GM12865 (cell line): ENCODE measurements at regions not wholly inside any gene's neighbourhood (a gene's known extent, or its start where the extent isn't known, plus 50 kb on each side); places are given as distances from the start of the nearest gene placed in this dataset.
"Not testable (repeated sequence)": the region's sequence is repeated elsewhere in the genome, so short reads cannot be mapped to it uniquely, and the experiment has no call there.

ENCODE experiments used
- DNase-seq: peaks from one replicate; pipeline ENCODE4 v3.0.0; 2010; ENCODE audit warnings: low read depth
- H3K4me3 ChIP-seq: 2 replicates; pipeline ENCODE4 v1.5.1; 2011; ENCODE audit warnings: mild to moderate bottlenecking, low read depth, low read length, control low read depth
- TF ChIP-seq, protein P1 (sequence below): IDR thresholded peaks from 2 replicates; pipeline ENCODE4 v1.5.1; 2011; ENCODE audit warnings: low read length, control low read depth, low read depth, inconsistent platforms; ENCODE audit not compliant: insufficient read depth; ENCODE audit errors: missing control alignments

DNA sequence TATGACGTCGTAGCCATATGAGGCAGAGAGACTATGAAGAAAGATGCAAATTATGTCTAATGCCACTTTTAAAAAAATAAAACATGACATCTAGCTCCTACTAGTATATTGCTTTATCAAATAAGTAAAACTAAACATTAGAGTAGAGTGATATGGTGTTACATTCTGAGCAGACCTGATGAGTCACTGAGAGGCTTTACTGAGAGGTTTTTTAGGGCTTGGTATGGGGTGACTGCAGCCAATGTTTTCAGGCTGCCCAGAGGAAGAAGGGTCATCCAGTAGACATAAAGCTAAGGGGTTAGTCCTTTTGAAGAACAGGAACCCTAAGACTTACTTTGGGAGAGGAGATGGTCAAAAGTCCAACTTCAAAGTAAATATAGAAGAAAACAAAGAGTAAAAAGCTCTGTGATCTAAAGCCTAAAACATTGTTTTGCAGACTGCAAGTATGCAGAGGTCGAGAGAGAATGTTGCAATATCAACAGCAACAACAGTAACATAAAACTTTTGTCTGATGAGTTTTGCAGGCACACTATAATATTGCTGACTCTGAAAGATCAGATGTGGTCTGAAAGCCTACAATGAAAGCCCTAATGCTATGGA lies 774.7 kb downstream of the TMTC2 start:
- no peak overlapping the region for H3K4me3 ChIP-seq
- TF ChIP-seq, protein P1, sequence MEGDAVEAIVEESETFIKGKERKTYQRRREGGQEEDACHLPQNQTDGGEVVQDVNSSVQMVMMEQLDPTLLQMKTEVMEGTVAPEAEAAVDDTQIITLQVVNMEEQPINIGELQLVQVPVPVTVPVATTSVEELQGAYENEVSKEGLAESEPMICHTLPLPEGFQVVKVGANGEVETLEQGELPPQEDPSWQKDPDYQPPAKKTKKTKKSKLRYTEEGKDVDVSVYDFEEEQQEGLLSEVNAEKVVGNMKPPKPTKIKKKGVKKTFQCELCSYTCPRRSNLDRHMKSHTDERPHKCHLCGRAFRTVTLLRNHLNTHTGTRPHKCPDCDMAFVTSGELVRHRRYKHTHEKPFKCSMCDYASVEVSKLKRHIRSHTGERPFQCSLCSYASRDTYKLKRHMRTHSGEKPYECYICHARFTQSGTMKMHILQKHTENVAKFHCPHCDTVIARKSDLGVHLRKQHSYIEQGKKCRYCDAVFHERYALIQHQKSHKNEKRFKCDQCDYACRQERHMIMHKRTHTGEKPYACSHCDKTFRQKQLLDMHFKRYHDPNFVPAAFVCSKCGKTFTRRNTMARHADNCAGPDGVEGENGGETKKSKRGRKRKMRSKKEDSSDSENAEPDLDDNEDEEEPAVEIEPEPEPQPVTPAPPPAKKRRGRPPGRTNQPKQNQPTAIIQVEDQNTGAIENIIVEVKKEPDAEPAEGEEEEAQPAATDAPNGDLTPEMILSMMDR, result no peak
- no peak for DNase-seq

DNA sequence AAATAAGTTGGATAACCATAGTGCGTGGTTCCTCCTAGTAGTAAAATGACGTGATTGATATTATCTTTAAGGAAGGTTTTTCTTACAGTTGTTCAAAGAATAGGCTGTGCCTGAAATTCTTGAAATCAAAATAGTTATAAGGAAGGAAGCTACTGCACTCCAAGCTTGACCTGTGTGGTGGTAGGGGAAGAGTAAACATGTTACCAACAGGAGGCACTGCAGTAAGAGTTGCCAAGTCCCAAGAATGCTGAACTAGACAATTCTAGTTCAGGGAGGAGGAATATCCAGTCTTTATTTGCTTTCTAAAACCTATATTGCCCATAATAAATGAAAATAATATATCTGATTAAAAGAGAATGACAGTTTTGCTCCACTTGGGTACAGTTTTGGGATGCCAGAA lies 764.5 kb downstream of the TMTC2 start:
- no peak overlapping the region for H3K4me3 ChIP-seq
- TF ChIP-seq, protein P1, result no peak
- DNase-seq, result no peak

DNA sequence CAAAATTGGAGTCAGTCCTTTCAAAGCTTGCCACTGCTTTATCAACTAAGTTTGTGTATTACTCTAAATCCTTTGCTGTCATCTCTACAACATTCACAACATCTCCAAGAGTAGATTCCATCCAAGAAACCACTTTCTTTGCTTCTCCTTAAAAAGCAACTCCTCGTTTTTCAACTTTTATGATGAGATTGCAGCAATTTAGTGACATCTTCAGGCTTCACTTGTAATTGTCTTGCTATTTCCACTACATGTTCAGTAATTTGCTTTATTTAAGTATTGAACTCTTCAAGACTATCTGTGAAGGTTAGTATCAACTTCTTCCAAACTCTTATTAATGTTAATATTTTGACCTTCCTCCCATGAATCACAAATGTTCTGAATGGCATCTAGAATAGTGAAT lies 747.9 kb downstream of the TMTC2 start:
- H3K4me3 ChIP-seq, result no peak overlapping the region
- no peak for DNase-seq
- TF ChIP-seq, protein P1, result no peak

DNA sequence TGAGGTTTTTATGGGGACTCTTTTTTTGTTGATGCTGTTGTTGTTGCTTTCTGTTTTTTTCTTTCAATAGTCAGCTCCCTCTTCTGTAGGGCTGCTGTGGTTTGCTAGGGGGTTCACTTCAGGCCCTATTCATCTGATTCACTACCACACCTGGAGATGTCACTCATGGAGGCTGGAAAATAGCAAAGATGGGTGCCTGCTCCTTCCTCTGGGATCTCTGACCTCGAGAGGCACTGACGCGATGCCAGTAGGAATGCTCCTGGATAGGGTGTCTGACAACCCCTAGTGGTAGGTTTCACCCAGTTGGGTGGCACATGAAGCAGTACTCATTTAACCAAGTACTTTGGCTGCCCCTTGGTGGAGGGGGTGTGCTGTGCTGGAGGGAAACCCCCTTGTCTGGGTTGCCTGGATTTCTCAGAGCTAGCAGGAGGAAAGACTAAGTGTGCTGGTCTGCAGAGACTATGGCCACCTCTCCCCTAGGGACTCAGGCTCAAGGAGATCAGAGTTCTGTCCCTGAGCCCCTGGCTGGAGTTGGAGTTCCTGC lies 745.5 kb downstream of the TMTC2 start:
- no peak for DNase-seq
- TF ChIP-seq, protein P1, result no peak
- H3K4me3 ChIP-seq, result no peak overlapping the region

DNA sequence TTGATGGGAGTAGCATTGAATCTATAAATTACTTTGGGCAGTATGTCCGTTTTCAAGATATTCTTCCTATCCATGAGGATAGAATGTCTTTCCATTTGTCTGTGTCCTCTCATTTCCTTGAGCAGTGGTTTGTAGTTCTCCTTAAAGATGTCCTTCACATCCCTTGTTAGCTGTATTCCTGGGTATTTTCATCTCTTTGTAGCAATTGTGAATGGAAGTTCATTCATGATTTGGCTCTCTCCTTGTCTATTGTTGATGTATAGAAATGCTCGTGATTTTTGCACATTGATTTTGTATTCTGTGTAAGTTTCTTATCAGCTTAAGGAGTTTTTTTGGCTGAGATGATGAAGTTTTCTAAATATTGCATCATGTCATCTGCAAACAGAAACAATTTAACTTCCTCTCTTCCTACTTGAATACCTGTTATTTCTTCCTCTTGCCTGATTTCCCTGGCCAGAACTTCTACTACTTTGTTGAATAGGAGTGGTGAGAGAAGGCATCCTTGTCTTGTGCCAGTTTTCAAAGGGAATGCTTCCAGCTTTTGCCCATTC lies 741.0 kb downstream of the TMTC2 start:
- H3K4me3 ChIP-seq, DNase-seq: not testable (repeated sequence)

DNA sequence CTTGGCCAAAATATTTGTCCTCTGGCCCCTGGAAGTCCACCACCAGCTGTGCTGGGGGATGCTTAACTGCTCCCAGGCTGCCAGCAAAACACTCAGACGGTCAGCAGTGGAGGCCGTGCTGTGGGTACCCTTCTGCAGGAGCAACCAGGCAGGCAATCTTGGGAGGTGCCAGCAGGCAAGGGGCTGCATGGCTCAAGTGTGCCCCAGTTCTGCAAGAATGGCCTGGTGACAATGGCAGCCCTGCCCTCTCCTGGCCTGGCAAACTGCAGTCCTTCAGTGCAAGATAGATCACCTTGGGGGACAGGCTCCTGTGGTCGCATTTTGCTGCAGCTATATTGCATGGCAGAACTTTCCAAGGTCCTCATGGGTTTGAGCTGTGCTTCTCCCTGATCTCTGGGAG lies 728.3 kb downstream of the TMTC2 start:
- TF ChIP-seq, protein P1, result no peak
- DNase-seq, result no peak
- H3K4me3 ChIP-seq, result no peak overlapping the region

DNA sequence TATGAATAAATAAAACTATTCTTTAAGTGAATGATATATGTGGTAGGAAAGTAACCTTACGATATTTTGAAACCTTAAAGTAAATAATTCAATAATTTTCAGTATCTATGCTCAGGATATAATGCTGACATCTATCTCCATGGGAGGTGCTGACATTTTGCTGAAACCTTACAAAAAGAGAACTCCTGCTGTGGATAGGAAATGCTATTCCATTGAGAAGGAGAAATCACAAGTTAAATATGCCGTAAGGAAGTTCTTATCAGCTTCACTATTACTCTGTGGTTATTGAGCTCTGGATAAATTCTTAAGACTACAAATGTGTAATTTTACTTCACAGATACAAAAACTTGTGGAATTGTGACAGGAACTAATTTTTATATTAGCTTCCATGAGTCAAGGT lies 722.1 kb downstream of the TMTC2 start:
- no peak for DNase-seq
- H3K4me3 ChIP-seq, result no peak overlapping the region
- TF ChIP-seq, protein P1, result no peak
